ENCODE measurements at regions not wholly inside any gene's neighbourhood (a gene's known extent, or its start where the extent isn't known, plus 50 kb on each side); places are given as distances from the start of the nearest gene placed in this dataset.

DNA sequence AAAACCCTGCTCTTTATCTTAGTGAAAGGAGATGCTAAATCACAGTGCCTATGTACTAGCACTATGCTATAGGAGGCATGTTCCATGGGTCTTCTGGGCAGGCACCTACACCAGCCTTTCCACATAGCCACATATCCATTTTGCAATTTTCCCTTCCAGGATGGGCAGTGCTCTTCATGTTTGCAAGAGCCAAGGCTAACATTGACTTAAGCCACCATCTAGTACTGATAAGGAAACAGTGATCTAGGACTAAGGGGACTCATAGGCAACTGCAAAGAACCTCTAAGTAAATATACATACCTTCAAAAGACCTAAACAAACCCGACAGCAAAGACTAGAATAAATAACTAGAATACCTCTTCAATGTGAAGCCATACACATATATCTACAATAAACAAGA lies 919.7 kb upstream of the GYPC start:
- no peaks in the 10 kb centered on the region for H3K4me1 ChIP-seq
- H3K36me3 ChIP-seq (ENCODE audit: low read depth, missing control alignments) = no peaks in the 10 kb centered on the region
- DNase-seq = no peak
- H3K9me3 ChIP-seq = no peaks in the 10 kb centered on the region
- TF ChIP-seq, protein P1, sequence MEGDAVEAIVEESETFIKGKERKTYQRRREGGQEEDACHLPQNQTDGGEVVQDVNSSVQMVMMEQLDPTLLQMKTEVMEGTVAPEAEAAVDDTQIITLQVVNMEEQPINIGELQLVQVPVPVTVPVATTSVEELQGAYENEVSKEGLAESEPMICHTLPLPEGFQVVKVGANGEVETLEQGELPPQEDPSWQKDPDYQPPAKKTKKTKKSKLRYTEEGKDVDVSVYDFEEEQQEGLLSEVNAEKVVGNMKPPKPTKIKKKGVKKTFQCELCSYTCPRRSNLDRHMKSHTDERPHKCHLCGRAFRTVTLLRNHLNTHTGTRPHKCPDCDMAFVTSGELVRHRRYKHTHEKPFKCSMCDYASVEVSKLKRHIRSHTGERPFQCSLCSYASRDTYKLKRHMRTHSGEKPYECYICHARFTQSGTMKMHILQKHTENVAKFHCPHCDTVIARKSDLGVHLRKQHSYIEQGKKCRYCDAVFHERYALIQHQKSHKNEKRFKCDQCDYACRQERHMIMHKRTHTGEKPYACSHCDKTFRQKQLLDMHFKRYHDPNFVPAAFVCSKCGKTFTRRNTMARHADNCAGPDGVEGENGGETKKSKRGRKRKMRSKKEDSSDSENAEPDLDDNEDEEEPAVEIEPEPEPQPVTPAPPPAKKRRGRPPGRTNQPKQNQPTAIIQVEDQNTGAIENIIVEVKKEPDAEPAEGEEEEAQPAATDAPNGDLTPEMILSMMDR (IDR thresholded peaks at IDR 0.05) = no peak
- TF ChIP-seq POLR2A (IDR thresholded peaks at IDR 0.05) = no peak
- no peak overlapping the region for H3K4me3 ChIP-seq
- H3K27me3 ChIP-seq = no peaks in the 10 kb centered on the region
- 86 to 90% methylated on average over 1 of the region's 1 CpG for WGBS, 2 donors
- H3K27ac ChIP-seq = no peak overlapping the region
- intact Hi-C loops (cut with DNase I; ENCODE audit: low total_unique reads) = no loop called here

DNA sequence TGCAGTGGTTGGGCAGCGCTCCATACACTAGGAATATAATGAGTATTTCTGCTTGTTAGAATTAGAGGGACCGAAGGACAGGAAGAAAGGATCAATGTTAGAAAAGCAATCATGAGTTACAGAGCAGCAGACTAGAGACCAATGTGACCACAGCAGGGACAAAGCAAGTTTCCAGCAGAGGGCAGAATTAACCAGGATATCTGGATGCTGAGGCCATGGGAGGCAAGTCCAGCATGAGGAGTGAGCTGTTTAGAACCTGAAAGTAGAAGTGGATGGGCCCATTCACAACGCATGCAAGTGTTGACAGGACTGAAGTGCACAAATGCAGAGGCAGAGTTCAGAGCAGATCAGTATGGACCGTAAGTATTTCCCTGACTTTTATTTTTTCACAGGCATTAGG lies 910.4 kb upstream of the GYPC start:
- no peaks in the 10 kb centered on the region for H3K9me3 ChIP-seq
- no peak for TF ChIP-seq POLR2A (IDR thresholded peaks at IDR 0.05)
- TF ChIP-seq, protein P1 (IDR thresholded peaks at IDR 0.05) = peak in 2 of 3 experiments; percentile 37 to 46
- H3K36me3 ChIP-seq (ENCODE audit: low read depth, missing control alignments) = no peaks in the 10 kb centered on the region
- H3K4me3 ChIP-seq = no peak overlapping the region
- intact Hi-C loops (cut with DNase I; ENCODE audit: low total_unique reads) = no loop called here
- H3K27ac ChIP-seq = no peak overlapping the region
- WGBS, 2 donors = 52 to 57% methylated on average over 4 of the region's 4 CpGs
- no peaks in the 10 kb centered on the region for H3K27me3 ChIP-seq
- H3K4me1 ChIP-seq = no peaks in the 10 kb centered on the region
- peak; percentile 73 for DNase-seq

DNA sequence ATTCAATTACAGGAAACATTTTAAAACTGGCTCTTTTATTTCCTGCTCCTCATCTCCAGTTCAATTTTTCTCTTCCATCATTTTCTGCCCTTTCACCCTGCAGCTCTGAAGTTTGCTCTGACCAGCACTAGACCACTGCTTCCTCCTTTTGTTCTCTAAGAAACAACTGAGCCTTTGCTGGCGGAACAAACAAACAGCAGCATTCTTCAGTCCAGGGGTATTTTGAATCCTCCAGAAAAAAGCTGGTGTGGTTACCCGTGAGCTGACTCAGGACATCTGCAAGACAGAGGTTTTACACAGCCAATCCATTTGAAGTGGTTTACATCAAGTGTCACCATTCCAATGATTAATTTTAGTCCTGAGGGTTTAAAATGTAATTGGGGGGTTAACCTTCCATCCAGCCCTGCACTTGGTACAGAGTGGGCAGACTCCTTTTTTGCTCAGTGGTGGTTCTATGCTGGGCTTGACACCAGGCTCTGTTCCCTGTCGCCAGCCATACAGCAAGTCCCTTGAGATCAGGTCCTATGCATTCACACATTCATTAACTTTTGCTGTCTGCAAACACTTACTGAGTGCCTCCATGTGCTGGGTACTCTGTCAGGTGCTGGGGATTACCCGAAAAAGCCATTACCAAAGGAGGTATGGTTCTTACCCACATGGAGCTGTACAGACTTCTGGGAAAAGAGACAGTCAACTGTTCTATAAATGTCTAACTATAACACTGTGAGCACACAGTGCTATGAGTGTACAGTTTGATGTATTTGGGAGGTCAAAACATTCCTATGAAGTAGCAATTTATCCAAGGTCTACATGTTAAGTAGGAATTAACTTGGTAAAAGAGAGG lies 909.4 kb upstream of the GYPC start:
- no peak for DNase-seq
- TF ChIP-seq POLR2A (IDR thresholded peaks at IDR 0.05) = no peak
- TF ChIP-seq, protein P1 (IDR thresholded peaks at IDR 0.05) = no peak
- H3K4me1 ChIP-seq = no peaks in the 10 kb centered on the region
- no peaks in the 10 kb centered on the region for H3K27me3 ChIP-seq
- intact Hi-C loops (cut with DNase I; ENCODE audit: low total_unique reads) = no loop called here
- H3K4me3 ChIP-seq = no peak overlapping the region
- H3K27ac ChIP-seq = no peak overlapping the region
- WGBS, 2 donors = 88 to 94% methylated on average over 4 of the region's 4 CpGs
- H3K9me3 ChIP-seq = no peaks in the 10 kb centered on the region
- no peaks in the 10 kb centered on the region for H3K36me3 ChIP-seq (ENCODE audit: low read depth, missing control alignments)

DNA sequence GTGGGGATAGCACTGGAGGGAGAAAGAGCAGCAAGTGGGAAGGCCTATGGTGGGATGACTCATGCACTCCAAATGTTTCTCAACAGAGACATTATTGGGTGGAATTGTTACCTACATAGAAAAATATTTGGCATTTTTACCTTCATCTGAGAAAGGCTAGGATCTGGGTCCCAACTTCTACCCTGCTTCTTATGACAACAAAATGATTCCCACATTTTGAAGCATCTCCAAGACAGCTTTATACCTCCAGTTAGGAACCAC lies 908.9 kb upstream of the GYPC start:
- intact Hi-C loops (cut with DNase I; ENCODE audit: low total_unique reads) = no loop called here
- no peak overlapping the region for H3K27ac ChIP-seq
- no peaks in the 10 kb centered on the region for H3K36me3 ChIP-seq (ENCODE audit: low read depth, missing control alignments)
- no peaks in the 10 kb centered on the region for H3K27me3 ChIP-seq
- no peaks in the 10 kb centered on the region for H3K9me3 ChIP-seq
- H3K4me1 ChIP-seq = no peaks in the 10 kb centered on the region
- DNase-seq = no peak
- no peak overlapping the region for H3K4me3 ChIP-seq
- TF ChIP-seq POLR2A (IDR thresholded peaks at IDR 0.05) = no peak
- TF ChIP-seq, protein P1 (IDR thresholded peaks at IDR 0.05) = no peak

DNA sequence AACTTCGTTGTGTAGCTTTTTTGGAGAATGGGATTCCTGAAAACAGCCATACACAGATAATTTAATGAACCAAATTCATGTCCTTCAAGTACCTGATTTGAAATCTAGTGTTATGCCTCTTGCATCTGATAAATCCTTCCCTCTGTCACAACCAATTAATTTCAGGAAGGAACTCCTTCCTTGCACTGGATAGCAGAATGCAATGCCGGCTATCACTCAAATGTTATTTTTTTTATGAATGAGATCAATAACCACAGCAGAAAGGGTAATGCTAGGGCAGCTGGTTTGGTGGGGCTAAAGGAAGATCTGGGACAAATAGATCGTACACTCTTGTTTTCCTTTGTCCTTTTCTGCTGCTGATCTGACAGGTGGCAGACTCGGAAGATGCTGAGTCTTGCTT lies 899.5 kb upstream of the GYPC start:
- no peak for DNase-seq
- TF ChIP-seq, protein P1 (IDR thresholded peaks at IDR 0.05) = no peak
- no peak for TF ChIP-seq POLR2A (IDR thresholded peaks at IDR 0.05)
- H3K9me3 ChIP-seq = no peaks in the 10 kb centered on the region
- 79 to 81% methylated on average over 4 of the region's 4 CpGs for WGBS, 2 donors
- H3K36me3 ChIP-seq (ENCODE audit: low read depth, missing control alignments) = no peaks in the 10 kb centered on the region
- intact Hi-C loops (cut with DNase I; ENCODE audit: low total_unique reads) = no loop called here
- no peaks in the 10 kb centered on the region for H3K27me3 ChIP-seq
- H3K27ac ChIP-seq = no peak overlapping the region
- H3K4me3 ChIP-seq = no peak overlapping the region
- no peaks in the 10 kb centered on the region for H3K4me1 ChIP-seq
